Endothelial cell of umbilical vein (primary cell): ENCODE measurements at regions not wholly inside any gene's neighbourhood (a gene's known extent, or its start where the extent isn't known, plus 50 kb on each side); places are given as distances from the start of the nearest gene placed in this dataset.

Source experiments
- CTCF ChIP-seq, 2 donors: IDR thresholded peaks; 1 replicate in 1 of 2; 2 replicates in 1 of 2; pipeline ENCODE4 v1.5.1; 2011; ENCODE audit warnings: low read length in 2 of 2, mild to moderate bottlenecking in 2 of 2, moderate library complexity in 2 of 2, control low read depth in 1 of 2, inconsistent platforms in 1 of 2, low read depth in 1 of 2; ENCODE audit not compliant: insufficient read depth in 1 of 2; ENCODE audit errors: extremely low read depth in 1 of 2
- EZH2 ChIP-seq: IDR thresholded peaks from 2 replicates; pipeline ENCODE4 v1.6.1; 2012; ENCODE audit warnings: borderline replicate concordance, low read depth, mild to moderate bottlenecking, moderate library complexity, low read length, inconsistent platforms; ENCODE audit not compliant: severe bottlenecking
- FOS ChIP-seq: IDR thresholded peaks from 2 replicates; pipeline ENCODE4 v1.6.1; 2011; ENCODE audit warnings: mild to moderate bottlenecking, low read length, moderate library complexity, borderline replicate concordance; ENCODE audit not compliant: insufficient read depth
- GATA2 ChIP-seq: IDR thresholded peaks from 2 replicates; pipeline ENCODE4 v1.7.0; 2011; ENCODE audit warnings: low read depth, mild to moderate bottlenecking, moderate library complexity, mixed read lengths, low read length; ENCODE audit not compliant: insufficient read length, insufficient read depth
- MYC ChIP-seq: IDR thresholded peaks from one replicate; pipeline ENCODE4 v1.6.1; 2011; ENCODE audit warnings: mild to moderate bottlenecking, low read depth, low read length
- POLR2A ChIP-seq: IDR thresholded peaks from 2 replicates; pipeline ENCODE4 v1.6.1; 2012; ENCODE audit warnings: low read depth, mild to moderate bottlenecking, control low read depth, low read length
- POLR2AphosphoS5 ChIP-seq: IDR thresholded peaks from 2 replicates; pipeline ENCODE4 v1.6.1; 2012; ENCODE audit warnings: low read depth, mild to moderate bottlenecking, control low read depth, low read length, moderate library complexity; ENCODE audit not compliant: insufficient read depth

- no peak for TF ChIP-seq CTCF (IDR thresholded peaks at IDR 0.05; ENCODE audit: extremely low read depth in 1 of 2, insufficient read depth in 1 of 2, low read depth in 1 of 2, low read length in 2 of 2)
- no peak for TF ChIP-seq POLR2A
- no peak for TF ChIP-seq FOS
- TF ChIP-seq POLR2AphosphoS5 = no peak
- TF ChIP-seq EZH2 = no peak
- no peak for TF ChIP-seq MYC
- TF ChIP-seq GATA2 = no peak
Observed at GRCh38 chr16:66050991-66051390, 315.5 kb upstream of the CDH5 start.
